ENCODE measurements at regions not wholly inside any gene's neighbourhood (a gene's known extent, or its start where the extent isn't known, plus 50 kb on each side); places are given as distances from the start of the nearest gene placed in this dataset.
"Not testable (repeated sequence)": the region's sequence is repeated elsewhere in the genome, so short reads cannot be mapped to it uniquely, and the experiment has no call there.

GRCh38 chr1:83251687-83252086, 747.2 kb downstream of the TTLL7 start:
- not testable (repeated sequence) for TF ChIP-seq ELK1 (IDR thresholded peaks at IDR 0.05; ENCODE audit: borderline replicate concordance, low read depth, low read length); SMC3 (IDR thresholded peaks at IDR 0.05; ENCODE audit: low read depth, low read length); CTCF (conservative IDR thresholded peaks at IDR 0.05; ENCODE audit: low read depth, low read length); POLR2A (IDR thresholded peaks at IDR 0.05; ENCODE audit: low read depth, low read length); RAD21 (IDR thresholded peaks at IDR 0.05; ENCODE audit: low read length); CEBPB (IDR thresholded peaks at IDR 0.05; ENCODE audit: low read depth, low read length); BHLHE40 (IDR thresholded peaks at IDR 0.05; ENCODE audit: low read depth, low read length)
